ENCODE measurements at regions not wholly inside any gene's neighbourhood (a gene's known extent, or its start where the extent isn't known, plus 50 kb on each side); places are given as distances from the start of the nearest gene placed in this dataset.
A peak's percentile ranks its signal among the peaks of the same experiment; 100 is the strongest.
"Not testable (repeated sequence)": the region's sequence is repeated elsewhere in the genome, so short reads cannot be mapped to it uniquely, and the experiment has no call there.

- no peaks in the 10 kb centered on the region for H3K27me3 Mint-ChIP-seq (ENCODE audit: insufficient read depth)
Measured at GRCh38 chr17:63075969-63076368, 109.9 kb downstream of the TANC2 start.

GRCh38 chr17:63078707-63079106 lies 112.7 kb downstream of the TANC2 start:
- TF ChIP-seq CTCF (IDR thresholded peaks at IDR 0.05), result no peak
- H3K4me1 Mint-ChIP-seq (ENCODE audit: low read depth), result peaks cover 18% of the 10 kb centered on the region
- H3K27ac Mint-ChIP-seq, result 0 out of 2 replicates have a peak overlapping the region, but pooled peaks have one; percentile 46
- no peaks in the 10 kb centered on the region for H3K27me3 Mint-ChIP-seq (ENCODE audit: insufficient read depth)
- no peak for DNase-seq
- peaks cover 4% of the 10 kb centered on the region for H3K36me3 Mint-ChIP-seq (ENCODE audit: low read depth)
- H3K4me3 Mint-ChIP-seq, result no peak overlapping the region; the same call in 1 of the 2 replicates
- H3K9me3 Mint-ChIP-seq, result no peaks in the 10 kb centered on the region

More at GRCh38 chr17:63075969-63076368, 109.9 kb downstream of the TANC2 start:
- Mint-ChIP-seq H3K9me3 (no peaks in the 10 kb centered on the region), H3K36me3 (ENCODE audit: low read depth) (peaks cover 4% of the 10 kb centered on the region), H3K4me3 (no peak overlapping the region), H3K4me1 (ENCODE audit: low read depth) (peaks cover 12% of the 10 kb centered on the region), H3K27ac (no peak overlapping the region; the same call in 1 of the 2 replicates)
- no peak for TF ChIP-seq CTCF (IDR thresholded peaks at IDR 0.05)
- DNase-seq, result no peak

GRCh38 chr17:63082273-63082861 lies 116.3 kb downstream of the TANC2 start:
- H3K27me3 Mint-ChIP-seq (ENCODE audit: insufficient read depth), result no peaks in the 10 kb centered on the region
- peak; percentile 30 for DNase-seq
- H3K9me3 Mint-ChIP-seq, result peaks cover 7% of the 10 kb centered on the region
- peak overlapping the region; percentile 81 for H3K27ac Mint-ChIP-seq
- H3K36me3 Mint-ChIP-seq (ENCODE audit: low read depth), result peaks cover 18% of the 10 kb centered on the region
- TF ChIP-seq CTCF (IDR thresholded peaks at IDR 0.05), result peak; percentile 83
- peaks cover 52% of the 10 kb centered on the region for H3K4me1 Mint-ChIP-seq (ENCODE audit: low read depth)
- H3K4me3 Mint-ChIP-seq, result peak overlapping the region; percentile 17

- Mint-ChIP-seq H3K27me3 (ENCODE audit: insufficient read depth) (no peaks in the 10 kb centered on the region), H3K4me1 (ENCODE audit: low read depth) (peaks cover 56% of the 10 kb centered on the region), H3K4me3 (peak overlapping the region; percentile 17), H3K27ac (peak overlapping the region; percentile 81), H3K9me3 (peaks cover 8% of the 10 kb centered on the region), H3K36me3 (ENCODE audit: low read depth) (peaks cover 23% of the 10 kb centered on the region)
- DNase-seq, result peak; percentile 56
- TF ChIP-seq CTCF (IDR thresholded peaks at IDR 0.05), result no peak
Measured at GRCh38 chr17:63082952-63083351, 116.9 kb downstream of the TANC2 start.

- no peak for DNase-seq
- no peak overlapping the region for H3K27ac Mint-ChIP-seq
- TF ChIP-seq CTCF (IDR thresholded peaks at IDR 0.05), result no peak
- H3K4me1 Mint-ChIP-seq (ENCODE audit: low read depth), result peaks cover 65% of the 10 kb centered on the region
- no peaks in the 10 kb centered on the region for H3K27me3 Mint-ChIP-seq (ENCODE audit: insufficient read depth)
- H3K36me3 Mint-ChIP-seq (ENCODE audit: low read depth), result peaks cover 48% of the 10 kb centered on the region
- H3K9me3 Mint-ChIP-seq, result peaks cover 21% of the 10 kb centered on the region
- H3K4me3 Mint-ChIP-seq, result no peak overlapping the region
Measured at GRCh38 chr17:63086483-63087185, 120.6 kb downstream of the TANC2 start.

GRCh38 chr17:63090358-63091114 lies 124.5 kb downstream of the TANC2 start:
- Mint-ChIP-seq H3K9me3 (peaks cover 24% of the 10 kb centered on the region), H3K36me3 (ENCODE audit: low read depth) (peaks cover 68% of the 10 kb centered on the region), H3K4me1 (ENCODE audit: low read depth) (peaks cover 51% of the 10 kb centered on the region)
- H3K4me3 Mint-ChIP-seq; H3K27ac Mint-ChIP-seq; DNase-seq; H3K27me3 Mint-ChIP-seq (ENCODE audit: insufficient read depth): not testable (repeated sequence)

- Mint-ChIP-seq H3K36me3 (ENCODE audit: low read depth) (peaks cover 55% of the 10 kb centered on the region), H3K9me3 (peaks cover 21% of the 10 kb centered on the region), H3K4me1 (ENCODE audit: low read depth) (peaks cover 52% of the 10 kb centered on the region)
- not testable (repeated sequence) for H3K4me3 Mint-ChIP-seq; H3K27ac Mint-ChIP-seq; H3K27me3 Mint-ChIP-seq (ENCODE audit: insufficient read depth); DNase-seq
Measured at GRCh38 chr17:63091909-63092308, 125.9 kb downstream of the TANC2 start.

Measured in HFFc6 (cell line).